Left ventricle myocardium inferior (tissue), 1 donor: ENCODE measurements at regions not wholly inside any gene's neighbourhood (a gene's known extent, or its start where the extent isn't known, plus 50 kb on each side); places are given as distances from the start of the nearest gene placed in this dataset.

Source experiments
- DNase-seq: peaks from one replicate; pipeline ENCODE4 v3.0.0-alpha.2; 2020
- H3K27ac ChIP-seq: fragments of 200-600 bp; replicated peaks from 2 replicates; pipeline ENCODE4 v1.8.0; 2021
- H3K27me3 ChIP-seq: fragments of 200-600 bp; 2 replicates; pipeline ENCODE4 v1.8.0; 2021; ENCODE audit warnings: low read depth
- H3K36me3 ChIP-seq: fragments of 200-600 bp; 2 replicates; pipeline ENCODE4 v1.8.0; 2021
- H3K4me1 ChIP-seq: fragments of 200-600 bp; 2 replicates; pipeline ENCODE4 v1.8.0; 2021
- H3K4me3 ChIP-seq: fragments of 200-600 bp; 2 replicates; pipeline ENCODE4 v1.8.0; 2021; ENCODE audit warnings: mild to moderate bottlenecking, moderate library complexity
- H3K9me3 ChIP-seq: fragments of 200-600 bp; replicated peaks from 2 replicates; pipeline ENCODE4 v1.8.0; 2021
- CTCF ChIP-seq: fragments of 200-600 bp; IDR thresholded peaks from 2 replicates; pipeline ENCODE4 v1.8.0; 2021; ENCODE audit warnings: antibody characterized with exemption, mild to moderate bottlenecking, borderline replicate concordance
- intact Hi-C: fragments of 100-400 bp; cut with micrococcal nuclease; formaldehyde crosslinking; loops from one replicate; pipeline ENCODE4 v1.11.0; 2022
- donor health status: DM: no; HTN: yes; CAD: no; lungs with severe emphysema.

- no peak for TF ChIP-seq CTCF
- DNase-seq: no peak
- no peak overlapping the region for H3K4me3 ChIP-seq
- peaks cover 46% of the 10 kb centered on the region for H3K27me3 ChIP-seq
- no peaks in the 10 kb centered on the region for H3K9me3 ChIP-seq
- intact Hi-C loops: no loop called here
- H3K4me1 ChIP-seq: no peaks in the 10 kb centered on the region
- H3K27ac ChIP-seq: no peak overlapping the region
- no peaks in the 10 kb centered on the region for H3K36me3 ChIP-seq
These were observed 606.5 kb upstream of the ADAMTS16 start for GRCh38 chr5:4533457-4534105.

GRCh38 chr5:4537489-4537888 lies 602.6 kb upstream of the ADAMTS16 start:
- no peak for DNase-seq
- no peaks in the 10 kb centered on the region for H3K4me1 ChIP-seq
- H3K36me3 ChIP-seq: no peaks in the 10 kb centered on the region
- intact Hi-C loops: no loop called here
- H3K27me3 ChIP-seq: peaks cover 26% of the 10 kb centered on the region
- no peak overlapping the region for H3K4me3 ChIP-seq
- TF ChIP-seq CTCF: no peak
- no peaks in the 10 kb centered on the region for H3K9me3 ChIP-seq
- H3K27ac ChIP-seq: no peak overlapping the region

- no peak overlapping the region for H3K27ac ChIP-seq
- no peak for DNase-seq
- no peaks in the 10 kb centered on the region for H3K36me3 ChIP-seq
- intact Hi-C loops: no loop called here
- H3K9me3 ChIP-seq: no peaks in the 10 kb centered on the region
- H3K27me3 ChIP-seq: peaks cover 19% of the 10 kb centered on the region
- no peak for TF ChIP-seq CTCF
- no peaks in the 10 kb centered on the region for H3K4me1 ChIP-seq
- H3K4me3 ChIP-seq: no peak overlapping the region
These were observed 599.6 kb upstream of the ADAMTS16 start for GRCh38 chr5:4540375-4541173.

- no peak for DNase-seq
- no peak overlapping the region for H3K4me3 ChIP-seq
- no peaks in the 10 kb centered on the region for H3K36me3 ChIP-seq
- intact Hi-C loops: no loop called here
- no peaks in the 10 kb centered on the region for H3K4me1 ChIP-seq
- H3K27me3 ChIP-seq: peaks cover 22% of the 10 kb centered on the region
- H3K9me3 ChIP-seq: no peaks in the 10 kb centered on the region
- H3K27ac ChIP-seq: no peak overlapping the region
- TF ChIP-seq CTCF: no peak
These were observed 598.8 kb upstream of the ADAMTS16 start for GRCh38 chr5:4541334-4541733.

GRCh38 chr5:4542145-4542778 lies 597.9 kb upstream of the ADAMTS16 start:
- no peak overlapping the region for H3K4me3 ChIP-seq
- no peaks in the 10 kb centered on the region for H3K9me3 ChIP-seq
- no peak for DNase-seq
- no peaks in the 10 kb centered on the region for H3K4me1 ChIP-seq
- H3K27me3 ChIP-seq: peaks cover 22% of the 10 kb centered on the region
- TF ChIP-seq CTCF: no peak
- no peak overlapping the region for H3K27ac ChIP-seq
- intact Hi-C loops: no loop called here
- H3K36me3 ChIP-seq: no peaks in the 10 kb centered on the region
